HepG2 (cell line): ENCODE measurements at regions not wholly inside any gene's neighbourhood (a gene's known extent, or its start where the extent isn't known, plus 50 kb on each side); places are given as distances from the start of the nearest gene placed in this dataset.

Source experiments
- ATAC-seq: fragments of 200-7000 bp; cut with Tn5 transposase; 3 replicates; pipeline ENCODE4 v1.9.1; 2020; ENCODE audit warnings: mild to moderate bottlenecking, moderate library complexity
- BruUV-seq: library from RNA; stranded (reverse); fragments of 400-500 nt; replicated peaks from 2 replicates; lab custom pipeline; 2021; lab: Mats Ljungman, UMichigan
- CTCF ChIA-PET: fragments of 300-600 bp; formaldehyde crosslinking; extraction: SDS; loops from one replicate; lab custom pipeline; 2021; ENCODE audit warnings: low total read pairs, inconsistent platforms, low intra/inter-chr PET ratio; lab: Yijun Ruan, JAX
- POLR2A ChIA-PET: fragments of 350-600 bp; sonication (Branson Sonifier 250); formaldehyde crosslinking; loops from one replicate; lab custom pipeline; 2020; ENCODE audit warnings: antibody characterized with exemption, inconsistent platforms; lab: Yijun Ruan, JAX
- DNase-seq: peaks from one replicate; pipeline ENCODE4 v3.0.0-alpha.2; 2015; ENCODE audit warnings: low spot score
- FAIRE-seq: peaks from 3 replicates; lab custom pipeline; 2011; peaks lifted over from hg19 to GRCh38; lab: Jason Lieb, UNC
- H2AFZ ChIP-seq: one replicate; pipeline ENCODE4 v1.6.1; 2011; ENCODE audit warnings: low read length, inconsistent platforms
- H3K27ac ChIP-seq: fragments of 300-600 bp; 3 replicates; pipeline ENCODE4 v1.8.0; 2011; ENCODE audit warnings: mixed run types, mild to moderate bottlenecking, mixed read lengths, low read length, inconsistent platforms; ENCODE audit not compliant: insufficient read depth; ENCODE audit errors: extremely low read length
- H3K27me3 ChIP-seq, 2 experiments: fragments of 200-600 bp in 1 of 2; 2 replicates in 1 of 2; 3 replicates in 1 of 2; pipeline versions ENCODE4 v1.6.0 to v1.8.0; 2011; ENCODE audit warnings: low read length in 2 of 2, mild to moderate bottlenecking in 2 of 2, moderate library complexity in 2 of 2, inconsistent platforms in 1 of 2; ENCODE audit not compliant: insufficient read depth in 2 of 2, control insufficient read depth in 1 of 2
- H3K36me3 ChIP-seq, 2 experiments: fragments of 200-600 bp in 1 of 2; replicated peaks in 1 of 2; 2 replicates in 1 of 2; 3 replicates in 1 of 2; pipeline versions ENCODE4 v1.5.1 to v1.8.0; 2011; ENCODE audit warnings: low read length in 2 of 2, inconsistent platforms in 1 of 2; ENCODE audit not compliant: insufficient read depth in 2 of 2, control insufficient read depth in 1 of 2
- H3K4me1 ChIP-seq: 2 replicates; pipeline ENCODE4 v1.5.1; 2012; ENCODE audit warnings: low read length, inconsistent platforms; ENCODE audit not compliant: insufficient read depth
- H3K4me2 ChIP-seq: 2 replicates; pipeline ENCODE4 v1.6.0; 2011; ENCODE audit warnings: low read depth, low read length, inconsistent platforms
- H3K4me3 ChIP-seq, 3 experiments: fragments of 200-600 bp in 1 of 3; sonication (generic), shearing (Covaris generic) in 1 of 3; replicated peaks in 1 of 3; 2 replicates each; pipeline ENCODE4 v1.5.1; 2011 to 2016; ENCODE audit warnings: low read length in 3 of 3, inconsistent platforms in 2 of 3, low read depth in 2 of 3, mild to moderate bottlenecking in 2 of 3, control low read depth in 1 of 3, mixed read lengths in 1 of 3; ENCODE audit not compliant: insufficient read depth in 1 of 3
- H3K79me2 ChIP-seq: one replicate; pipeline ENCODE4 v1.6.1; 2011; ENCODE audit warnings: low read length, inconsistent platforms; ENCODE audit not compliant: insufficient read depth
- H3K9ac ChIP-seq: 2 replicates; pipeline ENCODE4 v1.6.0; 2011; ENCODE audit warnings: mild to moderate bottlenecking, low read depth, low read length, inconsistent platforms; ENCODE audit not compliant: insufficient read depth
- H3K9me3 ChIP-seq: 2 replicates; pipeline ENCODE4 v1.5.1; 2012; ENCODE audit warnings: mild to moderate bottlenecking, low read length
- H4K20me1 ChIP-seq: 2 replicates; pipeline ENCODE4 v1.6.0; 2011; ENCODE audit warnings: inconsistent platforms, mild to moderate bottlenecking, low read length, moderate library complexity; ENCODE audit not compliant: insufficient read depth
- AGO1 ChIP-seq: fragments of 200-400 bp; formaldehyde crosslinking; IDR thresholded peaks from 2 replicates; pipeline ENCODE4 v1.6.1; 2017; ENCODE audit warnings: mild to moderate bottlenecking, low read depth, low read length, moderate library complexity; ENCODE audit not compliant: poor library complexity, severe bottlenecking
- CENPX ChIP-seq: sonication (generic); formaldehyde crosslinking; IDR thresholded peaks from 2 replicates; pipeline ENCODE4 v1.9.0; 2021; ENCODE audit warnings: mild to moderate bottlenecking, missing genetic modification reagents, moderate library complexity
- JDP2 ChIP-seq: sonication (generic); formaldehyde crosslinking; IDR thresholded peaks from 2 replicates; pipeline ENCODE4 v1.8.1; 2022; ENCODE audit warnings: missing genetic modification reagents, borderline replicate concordance
- SAP130 ChIP-seq: IDR thresholded peaks from 2 replicates; pipeline ENCODE4 v1.6.1; 2016; ENCODE audit warnings: low read depth
- SP5 ChIP-seq: IDR thresholded peaks from 2 replicates; pipeline ENCODE4 v1.6.1; 2016; ENCODE audit warnings: low read depth, borderline replicate concordance
- YY1 ChIP-seq: IDR thresholded peaks from 2 replicates; pipeline ENCODE4 v1.6.1; 2011; ENCODE audit warnings: low read length, low read depth, moderate library complexity, mild to moderate bottlenecking; ENCODE audit not compliant: insufficient read depth, insufficient replicate concordance
- ZBTB8A ChIP-seq: sonication (generic); formaldehyde crosslinking; IDR thresholded peaks from 2 replicates; pipeline ENCODE4 v1.4.0; 2020; ENCODE audit warnings: mild to moderate bottlenecking, low read depth, missing genetic modification reagents, borderline replicate concordance
- ZNF713 ChIP-seq: sonication (generic); formaldehyde crosslinking; IDR thresholded peaks from 2 replicates; pipeline ENCODE4 v1.4.0; 2020; ENCODE audit warnings: mild to moderate bottlenecking, missing genetic modification reagents
- WGBS: methylation state at CpG from one replicate; pipeline ENCODE4 v1.1.6; 2017; ENCODE audit warnings: low lambda C conversion rate; 5-methylcytosine and 5-hydroxymethylcytosine counted together
- in situ Hi-C: cut with HindIII; loops from 2 replicates; pipeline ENCODE4 v1.10.0; 2017; ENCODE audit warnings: low pct_unique_long_range_greater_than_20kb; ENCODE audit not compliant: extremely low pct_ligation_motif_present
- intact Hi-C: fragments of 100-400 bp; cut with micrococcal nuclease; formaldehyde crosslinking; loops from one replicate; pipeline ENCODE4 v1.10.0; 2022; ENCODE audit not compliant: unreplicated experiment
- TF ChIP-seq, protein P1 (sequence below): sonication (generic); formaldehyde crosslinking; IDR thresholded peaks from 2 replicates; pipeline ENCODE4 v1.4.0; 2020; ENCODE audit warnings: low read depth, missing genetic modification reagents
- TF ChIP-seq, protein P2 (sequence below): sonication (generic); formaldehyde crosslinking; conservative IDR thresholded peaks from 2 replicates; pipeline ENCODE4 v1.4.0; 2020; ENCODE audit warnings: missing genetic modification reagents
- TF ChIP-seq, protein P3 (sequence below): sonication (generic); formaldehyde crosslinking; IDR thresholded peaks from 2 replicates; pipeline ENCODE4 v1.4.0; 2020; ENCODE audit warnings: missing genetic modification reagents

DNA sequence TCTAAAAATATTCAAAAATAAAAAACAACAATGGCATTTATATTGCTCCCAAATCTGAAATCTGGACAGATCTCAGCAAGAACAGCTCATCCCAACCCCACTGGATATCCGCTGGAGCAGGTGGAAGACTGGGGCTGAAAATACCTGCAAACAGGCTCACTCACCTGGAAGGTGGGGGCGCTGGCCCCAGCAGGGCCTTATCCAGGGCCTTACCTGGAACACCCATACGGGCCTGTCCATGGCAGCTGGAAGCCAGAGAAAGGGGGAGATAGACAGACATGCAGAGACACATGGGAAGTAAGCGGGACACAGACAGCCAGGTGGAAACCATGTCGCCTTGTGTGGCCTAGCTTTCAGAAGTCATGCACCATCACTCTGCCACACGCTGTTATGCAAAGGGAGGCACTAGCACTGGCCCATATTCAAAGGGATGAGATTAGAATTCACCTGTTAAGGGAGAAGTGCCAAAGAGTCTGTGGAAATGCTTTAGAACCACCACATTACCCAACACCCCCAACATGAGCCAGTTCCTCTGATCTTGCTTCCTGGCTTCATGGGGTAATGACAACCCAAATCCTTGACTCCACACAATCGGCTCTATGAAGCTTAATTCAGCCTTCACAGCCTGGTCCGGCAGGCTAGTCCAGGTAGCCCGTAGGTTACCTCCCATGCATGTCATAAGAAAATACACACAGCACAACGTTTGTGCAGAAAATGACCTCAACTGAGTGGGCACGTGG, 99.0 kb upstream of the CDYL start:
- no peak overlapping the region for H2AFZ ChIP-seq
- peaks cover 0 to 33% of the 10 kb centered on the region in 2 experiments; a peak in 4 of 5 replicates for H3K27me3 ChIP-seq
- H3K36me3 ChIP-seq: no peaks in the 10 kb centered on the region
- no peaks in the 10 kb centered on the region for H3K9me3 ChIP-seq
- no peaks in the 10 kb centered on the region for H3K4me1 ChIP-seq
- no peaks in the 10 kb centered on the region for H3K79me2 ChIP-seq
- H3K27ac ChIP-seq: no peak overlapping the region
- H3K9ac ChIP-seq: no peak overlapping the region
- ChIA-PET POLR2A (no interaction called here), CTCF (no interaction called here)
- WGBS: 32% methylated on average over 11 of the region's 11 CpGs
- DNase-seq (no peak), ATAC-seq (no peak), FAIRE-seq (no peak)
- no TSS peak for BruUV-seq
- no peaks in the 10 kb centered on the region for H4K20me1 ChIP-seq
- in situ Hi-C loops: no loop called here
- H3K4me3 ChIP-seq: no peak overlapping the region
- no peak overlapping the region for H3K4me2 ChIP-seq
- intact Hi-C loops: no loop called here
- TF ChIP-seq ZBTB8A (no peak), JDP2 (CRISPR knock-in tag) (no peak), AGO1 (no peak), SP5 (CRISPR knock-in tag) (no peak), SAP130 (CRISPR knock-in tag) (no peak), ZNF713 (no peak), YY1 (no peak), CENPX (CRISPR knock-in tag) (no peak)
- TF ChIP-seq, protein P1, sequence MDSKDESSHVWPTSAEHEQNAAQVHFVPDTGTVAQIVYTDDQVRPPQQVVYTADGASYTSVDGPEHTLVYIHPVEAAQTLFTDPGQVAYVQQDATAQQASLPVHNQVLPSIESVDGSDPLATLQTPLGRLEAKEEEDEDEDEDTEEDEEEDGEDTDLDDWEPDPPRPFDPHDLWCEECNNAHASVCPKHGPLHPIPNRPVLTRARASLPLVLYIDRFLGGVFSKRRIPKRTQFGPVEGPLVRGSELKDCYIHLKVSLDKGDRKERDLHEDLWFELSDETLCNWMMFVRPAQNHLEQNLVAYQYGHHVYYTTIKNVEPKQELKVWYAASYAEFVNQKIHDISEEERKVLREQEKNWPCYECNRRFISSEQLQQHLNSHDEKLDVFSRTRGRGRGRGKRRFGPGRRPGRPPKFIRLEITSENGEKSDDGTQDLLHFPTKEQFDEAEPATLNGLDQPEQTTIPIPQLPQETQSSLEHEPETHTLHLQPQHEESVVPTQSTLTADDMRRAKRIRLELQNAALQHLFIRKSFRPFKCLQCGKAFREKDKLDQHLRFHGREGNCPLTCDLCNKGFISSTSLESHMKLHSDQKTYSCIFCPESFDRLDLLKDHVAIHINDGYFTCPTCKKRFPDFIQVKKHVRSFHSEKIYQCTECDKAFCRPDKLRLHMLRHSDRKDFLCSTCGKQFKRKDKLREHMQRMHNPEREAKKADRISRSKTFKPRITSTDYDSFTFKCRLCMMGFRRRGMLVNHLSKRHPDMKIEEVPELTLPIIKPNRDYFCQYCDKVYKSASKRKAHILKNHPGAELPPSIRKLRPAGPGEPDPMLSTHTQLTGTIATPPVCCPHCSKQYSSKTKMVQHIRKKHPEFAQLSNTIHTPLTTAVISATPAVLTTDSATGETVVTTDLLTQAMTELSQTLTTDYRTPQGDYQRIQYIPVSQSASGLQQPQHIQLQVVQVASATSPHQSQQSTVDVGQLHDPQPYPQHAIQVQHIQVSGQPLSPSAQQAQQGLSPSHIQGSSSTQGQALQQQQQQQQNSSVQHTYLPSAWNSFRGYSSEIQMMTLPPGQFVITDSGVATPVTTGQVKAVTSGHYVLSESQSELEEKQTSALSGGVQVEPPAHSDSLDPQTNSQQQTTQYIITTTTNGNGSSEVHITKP (CRISPR knock-in tag): no peak
- TF ChIP-seq, protein P2, sequence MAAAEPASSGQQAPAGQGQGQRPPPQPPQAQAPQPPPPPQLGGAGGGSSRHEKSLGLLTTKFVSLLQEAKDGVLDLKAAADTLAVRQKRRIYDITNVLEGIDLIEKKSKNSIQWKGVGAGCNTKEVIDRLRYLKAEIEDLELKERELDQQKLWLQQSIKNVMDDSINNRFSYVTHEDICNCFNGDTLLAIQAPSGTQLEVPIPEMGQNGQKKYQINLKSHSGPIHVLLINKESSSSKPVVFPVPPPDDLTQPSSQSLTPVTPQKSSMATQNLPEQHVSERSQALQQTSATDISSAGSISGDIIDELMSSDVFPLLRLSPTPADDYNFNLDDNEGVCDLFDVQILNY (CRISPR knock-in tag): no peak
- TF ChIP-seq, protein P3, sequence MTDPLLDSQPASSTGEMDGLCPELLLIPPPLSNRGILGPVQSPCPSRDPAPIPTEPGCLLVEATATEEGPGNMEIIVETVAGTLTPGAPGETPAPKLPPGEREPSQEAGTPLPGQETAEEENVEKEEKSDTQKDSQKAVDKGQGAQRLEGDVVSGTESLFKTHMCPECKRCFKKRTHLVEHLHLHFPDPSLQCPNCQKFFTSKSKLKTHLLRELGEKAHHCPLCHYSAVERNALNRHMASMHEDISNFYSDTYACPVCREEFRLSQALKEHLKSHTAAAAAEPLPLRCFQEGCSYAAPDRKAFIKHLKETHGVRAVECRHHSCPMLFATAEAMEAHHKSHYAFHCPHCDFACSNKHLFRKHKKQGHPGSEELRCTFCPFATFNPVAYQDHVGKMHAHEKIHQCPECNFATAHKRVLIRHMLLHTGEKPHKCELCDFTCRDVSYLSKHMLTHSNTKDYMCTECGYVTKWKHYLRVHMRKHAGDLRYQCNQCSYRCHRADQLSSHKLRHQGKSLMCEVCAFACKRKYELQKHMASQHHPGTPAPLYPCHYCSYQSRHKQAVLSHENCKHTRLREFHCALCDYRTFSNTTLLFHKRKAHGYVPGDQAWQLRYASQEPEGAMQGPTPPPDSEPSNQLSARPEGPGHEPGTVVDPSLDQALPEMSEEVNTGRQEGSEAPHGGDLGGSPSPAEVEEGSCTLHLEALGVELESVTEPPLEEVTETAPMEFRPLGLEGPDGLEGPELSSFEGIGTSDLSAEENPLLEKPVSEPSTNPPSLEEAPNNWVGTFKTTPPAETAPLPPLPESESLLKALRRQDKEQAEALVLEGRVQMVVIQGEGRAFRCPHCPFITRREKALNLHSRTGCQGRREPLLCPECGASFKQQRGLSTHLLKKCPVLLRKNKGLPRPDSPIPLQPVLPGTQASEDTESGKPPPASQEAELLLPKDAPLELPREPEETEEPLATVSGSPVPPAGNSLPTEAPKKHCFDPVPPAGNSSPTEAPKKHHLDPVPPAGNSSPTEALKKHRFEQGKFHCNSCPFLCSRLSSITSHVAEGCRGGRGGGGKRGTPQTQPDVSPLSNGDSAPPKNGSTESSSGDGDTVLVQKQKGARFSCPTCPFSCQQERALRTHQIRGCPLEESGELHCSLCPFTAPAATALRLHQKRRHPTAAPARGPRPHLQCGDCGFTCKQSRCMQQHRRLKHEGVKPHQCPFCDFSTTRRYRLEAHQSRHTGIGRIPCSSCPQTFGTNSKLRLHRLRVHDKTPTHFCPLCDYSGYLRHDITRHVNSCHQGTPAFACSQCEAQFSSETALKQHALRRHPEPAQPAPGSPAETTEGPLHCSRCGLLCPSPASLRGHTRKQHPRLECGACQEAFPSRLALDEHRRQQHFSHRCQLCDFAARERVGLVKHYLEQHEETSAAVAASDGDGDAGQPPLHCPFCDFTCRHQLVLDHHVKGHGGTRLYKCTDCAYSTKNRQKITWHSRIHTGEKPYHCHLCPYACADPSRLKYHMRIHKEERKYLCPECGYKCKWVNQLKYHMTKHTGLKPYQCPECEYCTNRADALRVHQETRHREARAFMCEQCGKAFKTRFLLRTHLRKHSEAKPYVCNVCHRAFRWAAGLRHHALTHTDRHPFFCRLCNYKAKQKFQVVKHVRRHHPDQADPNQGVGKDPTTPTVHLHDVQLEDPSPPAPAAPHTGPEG (CRISPR knock-in tag): no peak
